PC-3 (cell line): ENCODE measurements at regions not wholly inside any gene's neighbourhood (a gene's known extent, or its start where the extent isn't known, plus 50 kb on each side); places are given as distances from the start of the nearest gene placed in this dataset.

Source experiments
- EZH2 ChIP-seq: fragments of 300-600 bp; sonication (generic); IDR thresholded peaks from one replicate; pipeline ENCODE4 v1.6.1; 2017; ENCODE audit warnings: antibody characterized with exemption, mild to moderate bottlenecking, low read length; ENCODE audit not compliant: unreplicated experiment
- TF ChIP-seq, protein P1 (sequence below): fragments of 300-600 bp; sonication (generic); conservative IDR thresholded peaks from 2 replicates; pipeline ENCODE4 v1.5.1; 2017; ENCODE audit warnings: antibody characterized with exemption, low read depth, mild to moderate bottlenecking, low read length

DNA sequence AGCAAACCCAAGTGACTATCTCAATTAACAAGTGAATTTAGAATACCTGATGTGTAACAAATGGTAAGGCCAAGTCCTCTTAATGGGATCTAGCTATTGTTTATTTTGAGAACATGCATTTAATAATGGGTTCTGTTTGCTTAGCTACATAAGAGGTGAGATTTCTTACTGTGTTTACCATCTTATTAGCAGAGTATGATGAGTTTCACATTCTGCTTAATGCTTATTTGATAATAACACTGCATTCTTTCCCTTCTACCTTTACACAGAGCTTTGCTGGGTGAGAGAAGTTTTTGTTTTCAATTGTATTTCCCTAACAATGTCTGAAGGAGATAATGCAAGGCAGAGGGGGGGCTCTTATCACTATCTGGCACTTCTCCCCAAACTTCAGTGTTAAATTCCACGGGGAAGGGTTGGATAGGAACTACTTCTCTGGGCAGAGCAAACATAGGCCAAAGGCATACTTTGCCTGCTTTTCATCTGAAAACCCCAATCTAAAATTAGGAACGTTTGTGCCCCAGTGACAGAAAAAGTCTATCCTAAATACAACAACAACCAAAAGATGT, 129.0 kb upstream of the ATXN7L3B start:
- TF ChIP-seq, protein P1, sequence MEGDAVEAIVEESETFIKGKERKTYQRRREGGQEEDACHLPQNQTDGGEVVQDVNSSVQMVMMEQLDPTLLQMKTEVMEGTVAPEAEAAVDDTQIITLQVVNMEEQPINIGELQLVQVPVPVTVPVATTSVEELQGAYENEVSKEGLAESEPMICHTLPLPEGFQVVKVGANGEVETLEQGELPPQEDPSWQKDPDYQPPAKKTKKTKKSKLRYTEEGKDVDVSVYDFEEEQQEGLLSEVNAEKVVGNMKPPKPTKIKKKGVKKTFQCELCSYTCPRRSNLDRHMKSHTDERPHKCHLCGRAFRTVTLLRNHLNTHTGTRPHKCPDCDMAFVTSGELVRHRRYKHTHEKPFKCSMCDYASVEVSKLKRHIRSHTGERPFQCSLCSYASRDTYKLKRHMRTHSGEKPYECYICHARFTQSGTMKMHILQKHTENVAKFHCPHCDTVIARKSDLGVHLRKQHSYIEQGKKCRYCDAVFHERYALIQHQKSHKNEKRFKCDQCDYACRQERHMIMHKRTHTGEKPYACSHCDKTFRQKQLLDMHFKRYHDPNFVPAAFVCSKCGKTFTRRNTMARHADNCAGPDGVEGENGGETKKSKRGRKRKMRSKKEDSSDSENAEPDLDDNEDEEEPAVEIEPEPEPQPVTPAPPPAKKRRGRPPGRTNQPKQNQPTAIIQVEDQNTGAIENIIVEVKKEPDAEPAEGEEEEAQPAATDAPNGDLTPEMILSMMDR = no peak
- TF ChIP-seq EZH2 = no peak
